NCI-H1092 (cell line): ENCODE measurements at regions not wholly inside any gene's neighbourhood (a gene's known extent, or its start where the extent isn't known, plus 50 kb on each side); places are given as distances from the start of the nearest gene placed in this dataset.
"Not testable (repeated sequence)": the region's sequence is repeated elsewhere in the genome, so short reads cannot be mapped to it uniquely, and the experiment has no call there.

Experiments used
- DNase-seq: peaks from one replicate; lab custom pipeline; 2025; lab: John Stamatoyannopoulos, UW

DNA sequence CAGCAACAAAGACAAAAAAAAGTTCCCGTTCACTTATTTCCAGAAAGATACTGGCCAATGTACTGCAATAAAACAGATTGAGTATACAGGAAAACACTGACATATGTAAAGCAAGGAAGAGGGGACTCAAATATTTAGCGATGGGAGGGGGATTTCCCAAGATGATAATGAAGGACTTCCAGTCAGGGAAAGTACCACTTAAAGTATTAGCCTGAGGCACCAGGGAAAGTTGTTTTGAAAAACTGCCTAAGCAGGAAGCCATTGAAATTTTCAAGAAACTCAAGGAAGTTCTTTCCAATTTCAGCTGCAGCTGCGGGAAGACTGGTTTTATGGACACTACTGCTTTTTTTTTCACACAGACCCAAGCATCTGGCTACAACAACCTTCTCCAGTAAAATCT lies 1007.4 kb upstream of the NOVA1 start:
- DNase-seq = no peak

DNA sequence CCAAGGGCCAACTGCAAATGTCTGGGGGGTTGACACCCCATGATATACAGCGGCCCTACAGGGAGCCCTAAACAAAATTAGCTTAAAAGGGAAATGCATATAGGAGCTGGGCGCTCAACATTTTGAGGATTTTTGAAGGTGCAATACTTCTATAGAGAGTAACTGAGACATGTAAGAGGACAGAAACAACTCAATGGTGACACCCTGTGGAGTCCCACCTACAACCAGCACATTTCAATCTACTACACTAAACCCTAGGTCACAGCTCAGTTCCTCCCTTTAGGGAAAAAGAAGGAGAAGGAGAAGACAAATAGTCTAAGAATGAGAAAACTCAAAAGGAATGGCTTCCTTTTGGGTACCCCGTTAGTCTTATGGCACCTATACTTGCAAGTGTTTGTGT lies 1010.5 kb upstream of the NOVA1 start:
- no peak for DNase-seq

DNA sequence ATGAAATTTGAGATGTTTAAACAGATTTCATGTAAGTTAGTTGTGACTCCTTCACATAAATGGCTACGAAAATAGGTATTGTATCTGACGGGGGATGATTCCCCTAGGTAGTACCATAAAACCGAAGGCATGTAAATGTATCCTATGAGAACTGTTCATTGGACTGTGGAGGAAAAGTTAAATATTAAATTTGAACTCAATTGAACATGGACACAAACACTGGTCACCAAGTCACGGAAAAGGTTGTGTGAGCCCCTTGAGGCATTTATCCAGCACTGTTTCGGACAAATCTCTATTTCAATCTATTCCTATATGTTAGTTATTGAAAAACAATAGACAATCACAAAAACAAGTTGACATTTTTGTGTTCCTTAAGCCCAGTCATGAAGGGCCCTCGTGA lies 1014.3 kb upstream of the NOVA1 start:
- no peak for DNase-seq

DNA sequence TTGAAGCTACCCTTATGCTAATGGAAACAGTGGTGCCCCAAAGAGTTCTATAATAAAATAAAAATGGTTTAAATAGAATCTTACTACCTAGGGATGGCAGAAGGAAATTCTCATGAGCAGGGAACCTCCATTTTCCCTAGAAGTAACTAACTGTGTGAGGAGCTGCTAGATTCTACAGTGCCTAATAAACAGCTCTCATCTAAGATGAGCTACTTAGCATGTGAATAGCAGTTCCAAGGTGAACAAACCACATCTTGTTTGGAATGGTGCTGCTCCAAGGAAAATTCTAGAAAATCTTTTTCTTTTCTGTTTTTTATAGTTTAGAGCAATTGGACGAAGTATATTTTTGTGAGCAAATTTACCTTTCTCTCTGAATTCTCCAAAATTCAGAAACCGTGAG lies 1015.3 kb upstream of the NOVA1 start:
- DNase-seq = no peak

DNA sequence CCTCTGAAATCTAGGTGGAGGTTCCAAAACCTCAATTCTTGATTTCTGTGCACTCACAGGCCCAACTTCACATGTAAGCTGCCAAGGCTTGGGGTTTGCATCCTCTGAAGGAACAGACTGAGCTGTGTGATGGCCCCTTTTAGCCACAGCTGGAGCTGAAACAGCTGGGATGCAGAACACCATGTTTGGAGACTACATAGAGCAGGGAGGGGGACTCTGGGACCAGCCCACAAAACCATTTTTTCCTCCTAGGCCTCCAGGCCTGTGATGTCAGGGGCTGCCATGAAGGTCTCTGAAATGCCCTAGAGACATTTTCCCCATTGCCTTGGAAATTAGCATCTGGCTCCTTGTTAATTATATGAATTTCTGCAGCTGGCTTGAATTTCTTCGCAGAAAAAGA lies 1025.9 kb upstream of the NOVA1 start:
- no peak for DNase-seq

DNA sequence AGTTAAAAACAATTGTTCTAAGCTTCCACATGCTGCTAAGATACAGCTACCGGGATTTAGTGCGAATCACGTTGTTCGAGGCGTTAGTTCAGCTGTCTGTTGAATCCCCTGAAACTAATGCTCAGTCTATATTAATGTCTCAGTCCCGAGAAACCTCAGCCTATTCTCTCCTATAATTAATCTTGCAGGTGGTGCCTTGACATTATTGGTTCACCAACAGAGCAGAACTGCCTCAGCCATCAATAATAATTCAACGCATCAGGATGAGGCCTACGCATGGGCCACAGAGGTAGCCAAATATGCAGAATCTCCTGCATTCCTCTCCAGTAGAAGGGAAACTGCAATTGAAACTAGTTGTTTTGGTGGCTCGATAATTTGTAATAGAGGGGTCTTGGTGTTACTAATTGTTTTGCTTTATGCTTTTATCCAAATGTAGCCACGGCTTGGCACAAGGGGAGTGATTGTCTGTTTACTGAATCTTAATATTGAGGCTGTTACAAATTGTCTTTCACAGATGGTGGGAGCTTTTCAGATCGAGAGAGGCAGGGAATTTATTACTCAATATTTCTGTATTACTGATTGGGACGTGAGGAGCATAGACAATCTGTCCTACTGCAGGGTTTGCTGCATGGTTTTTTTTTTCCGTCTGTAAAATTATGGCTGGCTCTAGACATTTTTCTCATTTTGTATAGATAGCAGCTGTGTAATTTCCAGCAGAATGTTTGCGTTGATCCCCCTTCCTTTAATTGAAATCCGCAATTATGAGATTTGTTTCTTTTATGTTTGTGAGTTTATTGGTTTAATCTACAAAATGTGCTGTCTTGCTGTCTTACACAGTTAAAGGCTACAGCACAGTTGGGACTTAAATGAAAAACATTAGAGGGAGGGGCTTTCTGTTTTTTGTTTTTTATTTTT lies 1036.5 kb upstream of the NOVA1 start:
- no peak for DNase-seq

DNA sequence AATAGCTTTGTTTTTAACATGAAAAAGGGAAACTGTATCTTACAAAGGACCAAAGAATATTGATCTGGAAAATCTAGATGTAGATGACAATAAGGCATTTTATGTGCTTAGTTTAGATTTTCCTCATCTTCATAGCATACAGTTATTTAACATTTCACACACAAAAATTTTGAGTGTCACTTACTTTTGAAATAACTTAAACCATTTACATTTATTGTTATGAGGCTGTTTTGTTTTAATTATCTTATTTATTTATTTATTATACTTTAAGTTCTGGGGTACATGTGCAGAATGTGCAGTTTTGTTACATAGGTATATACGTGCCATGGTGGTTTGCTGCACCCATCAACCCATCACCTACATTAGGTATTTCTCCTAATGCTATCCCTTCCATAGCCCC lies 1042.9 kb upstream of the NOVA1 start:
- not testable (repeated sequence) for DNase-seq

DNA sequence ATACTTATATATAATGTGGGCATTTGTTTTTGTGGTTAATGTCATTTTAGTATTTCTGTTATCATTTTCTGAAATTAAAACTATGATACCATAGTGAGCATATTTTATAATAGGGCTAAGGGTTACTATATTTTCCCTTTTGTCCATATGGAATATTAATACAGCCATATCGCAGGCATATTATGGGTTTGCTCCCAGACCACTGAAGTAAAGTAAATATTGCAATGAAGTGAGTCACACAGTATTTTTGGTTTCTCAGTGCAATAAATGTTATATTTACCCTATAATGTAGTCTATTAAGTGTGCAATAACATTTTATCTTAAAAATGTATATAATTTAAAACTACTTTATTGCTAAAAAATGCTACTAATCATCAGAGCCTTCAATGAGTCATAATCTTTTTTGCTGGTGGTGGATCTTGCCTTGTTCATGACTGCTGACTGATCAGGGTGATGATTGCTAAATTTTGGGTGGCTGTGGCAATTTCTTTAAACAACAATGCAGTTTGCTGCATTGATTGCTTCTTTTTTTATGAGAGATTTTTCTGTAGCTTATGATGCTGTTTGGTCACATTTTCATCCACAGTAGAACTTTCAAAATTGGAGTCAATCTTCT lies 1044.5 kb upstream of the NOVA1 start:
- DNase-seq = no peak

DNA sequence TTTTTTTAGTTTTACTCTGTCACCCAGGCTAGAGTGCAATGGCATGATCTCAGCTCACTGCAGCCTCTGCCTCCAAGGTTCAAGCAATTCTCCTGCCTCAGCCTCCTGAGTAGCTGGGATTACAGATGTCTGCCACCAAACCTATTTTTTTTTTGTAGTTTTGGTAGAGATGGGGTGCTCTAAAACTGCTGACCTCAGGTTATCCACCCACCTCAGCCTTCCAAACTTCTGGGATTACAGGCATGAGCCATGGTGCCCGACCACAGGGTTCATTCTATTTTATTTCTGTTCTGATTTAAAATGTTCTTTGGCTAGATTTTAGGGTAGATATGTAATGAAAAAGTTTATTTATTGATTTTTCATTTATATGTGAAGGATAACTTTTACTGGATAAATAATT lies 1062.8 kb upstream of the NOVA1 start:
- DNase-seq = no peak

DNA sequence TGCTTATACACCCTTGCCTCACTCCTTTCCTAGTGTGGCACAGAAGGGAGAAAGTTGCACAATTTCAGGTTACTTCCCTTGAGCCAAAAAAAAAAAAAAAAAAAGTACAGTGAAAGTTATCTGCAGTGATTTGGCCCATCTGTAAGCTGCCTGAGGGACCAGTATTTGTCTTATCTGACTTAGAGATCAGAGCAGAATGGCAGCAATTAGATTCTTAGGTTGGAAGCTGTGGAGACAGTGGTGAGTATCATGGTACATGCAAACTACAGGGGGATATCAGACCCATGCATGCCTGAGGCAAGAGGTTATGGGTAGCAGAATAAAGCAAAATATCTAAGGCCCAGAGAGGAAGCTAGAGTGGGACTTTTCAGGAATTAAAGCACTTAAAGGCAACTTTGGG lies 1070.7 kb upstream of the NOVA1 start:
- no peak for DNase-seq

DNA sequence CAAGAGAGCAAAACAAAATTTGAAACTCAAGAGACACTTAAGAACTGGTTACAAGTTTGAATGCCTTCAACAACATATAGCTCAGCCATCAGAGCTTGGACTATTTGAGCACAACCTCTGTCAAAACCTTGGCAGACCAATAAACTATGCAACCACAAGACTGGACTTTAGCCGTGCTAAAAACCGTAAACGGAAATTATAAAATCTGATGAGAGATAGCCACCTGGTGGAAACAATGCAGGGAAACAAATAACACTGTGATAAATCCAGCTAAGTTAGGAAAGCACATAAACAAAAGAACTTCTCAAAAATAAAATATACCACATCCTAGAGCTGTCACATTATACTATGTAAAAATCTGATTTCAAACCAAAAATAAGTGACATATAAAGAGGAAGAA lies 1074.2 kb upstream of the NOVA1 start:
- DNase-seq = no peak

DNA sequence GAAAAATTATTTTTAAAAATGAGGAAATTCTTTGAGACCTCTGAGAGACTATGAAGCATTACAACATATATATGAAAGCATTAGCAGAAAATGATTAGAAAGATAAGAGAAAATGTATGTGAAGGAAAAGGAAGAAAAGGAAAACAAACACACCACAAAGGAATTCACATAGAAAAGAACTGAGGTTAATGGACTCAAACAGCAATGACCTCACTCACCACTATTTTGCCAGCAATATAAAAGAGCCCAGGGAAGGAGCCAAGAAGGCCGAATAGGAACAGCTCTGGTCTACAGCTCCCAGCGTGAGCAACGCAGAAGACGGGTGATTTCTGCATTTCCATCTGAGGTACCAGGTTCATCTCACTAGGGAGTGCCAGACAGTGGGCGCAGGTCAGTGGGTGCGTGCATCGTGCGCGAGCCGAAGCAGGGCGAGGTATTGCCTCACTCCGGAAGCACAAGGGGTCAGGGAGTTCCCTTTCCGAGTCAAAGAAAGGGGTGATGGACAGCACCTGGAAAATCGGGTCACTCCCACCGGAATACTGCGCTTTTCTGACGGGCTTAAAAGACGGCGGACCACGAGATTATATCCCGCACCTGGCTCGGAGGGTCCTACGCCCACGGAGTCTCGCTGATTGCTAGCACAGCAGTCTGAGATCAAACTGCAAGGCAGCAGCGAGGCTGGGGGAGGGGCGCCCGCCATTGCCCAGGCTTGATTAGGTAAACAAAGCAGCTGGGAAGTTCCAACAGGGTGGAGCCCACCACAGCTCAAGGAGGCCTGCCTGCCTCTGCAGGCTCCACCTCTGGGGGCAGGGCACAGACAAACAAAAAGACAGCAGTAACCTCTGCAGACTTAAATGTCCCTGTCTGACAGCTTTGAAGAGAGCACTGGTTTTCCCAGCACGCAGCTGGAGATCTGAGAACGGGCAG lies 1075.2 kb upstream of the NOVA1 start:
- DNase-seq = not testable (repeated sequence)

DNA sequence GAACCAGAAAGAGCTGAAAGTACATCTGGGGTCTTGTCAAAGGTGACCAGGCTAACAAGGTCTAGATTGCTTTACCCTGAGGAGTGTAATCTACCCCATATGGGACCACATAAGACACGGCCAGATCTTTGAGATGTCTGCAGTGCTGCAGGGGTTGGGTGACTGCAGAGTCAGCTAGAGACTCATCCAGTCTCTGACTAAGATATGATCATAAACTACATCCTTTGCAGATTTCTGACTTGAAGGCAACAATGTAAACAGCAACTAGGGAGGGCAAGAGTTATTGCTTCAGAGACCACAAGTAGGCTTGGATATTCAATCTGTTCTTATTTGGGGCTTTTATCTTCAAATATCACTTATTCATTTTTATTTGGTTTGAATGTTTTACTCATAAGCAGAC lies 1080.5 kb upstream of the FOXG1 start:
- DNase-seq = no peak

DNA sequence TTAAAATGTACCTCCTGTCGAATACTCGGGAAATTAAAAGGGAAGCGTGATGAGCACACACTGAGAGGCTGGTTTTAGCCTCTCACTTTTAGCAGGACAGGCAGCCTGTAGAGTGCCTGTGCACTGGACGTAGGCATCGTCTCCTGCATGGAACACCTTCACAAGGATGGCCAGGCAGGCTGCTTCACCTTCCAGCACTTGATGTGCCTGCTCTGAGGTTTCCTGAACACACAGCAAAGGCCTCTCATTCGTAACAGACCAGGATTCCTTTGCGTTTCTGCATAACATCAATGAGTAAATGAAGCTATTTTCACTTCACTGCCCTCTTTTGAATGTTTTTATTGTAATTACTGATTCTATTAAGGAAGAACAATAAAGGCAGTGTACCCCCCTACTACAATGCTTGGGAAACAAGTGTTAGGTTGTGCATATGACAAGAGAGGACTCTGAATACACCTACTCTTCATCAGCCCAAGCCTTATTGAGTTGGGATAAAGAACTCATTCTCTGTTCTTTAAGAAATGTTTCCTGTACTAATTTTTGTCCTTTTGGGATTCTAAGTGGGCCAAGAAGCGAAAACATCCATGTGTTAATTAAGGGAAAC lies 1077.6 kb upstream of the FOXG1 start:
- no peak for DNase-seq

DNA sequence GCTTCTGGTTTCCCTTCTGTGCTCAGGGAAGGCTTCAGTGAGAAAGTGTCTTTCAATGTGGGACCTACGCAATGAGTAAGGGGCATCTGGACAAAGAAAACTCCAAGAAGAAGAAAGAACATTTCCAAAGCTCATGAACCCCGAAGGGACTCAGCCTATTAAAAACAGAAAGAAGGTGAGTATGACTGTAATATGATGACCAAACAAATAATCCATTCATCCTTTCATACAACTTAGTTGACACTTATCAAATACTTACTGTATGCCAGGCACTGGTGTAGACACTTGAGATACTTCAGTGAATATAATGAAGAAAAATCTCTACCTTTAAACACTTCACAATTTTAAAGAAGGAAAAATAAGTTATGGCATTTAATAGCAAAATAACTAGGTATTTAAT lies 1054.2 kb upstream of the FOXG1 start:
- no peak for DNase-seq

DNA sequence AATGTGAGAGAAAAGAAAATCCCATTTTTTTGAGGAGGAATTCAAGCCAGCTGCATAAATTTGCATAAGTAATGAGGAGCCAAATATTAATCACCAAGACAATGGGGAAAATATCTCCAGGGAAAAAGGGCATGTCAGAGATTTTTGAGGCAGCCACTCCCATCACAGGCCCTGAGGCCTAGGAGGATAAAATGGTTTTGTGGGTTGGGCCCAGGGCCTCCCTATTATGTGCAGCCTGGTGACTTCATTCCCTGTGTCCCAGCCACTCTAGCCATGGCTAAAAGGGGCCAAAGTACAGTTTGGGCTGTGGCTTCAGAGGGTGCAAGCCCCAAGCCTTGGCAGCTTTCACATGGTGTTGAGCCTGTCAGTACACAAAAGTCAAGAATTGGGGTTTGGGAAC lies 1051.0 kb upstream of the FOXG1 start:
- no peak for DNase-seq

DNA sequence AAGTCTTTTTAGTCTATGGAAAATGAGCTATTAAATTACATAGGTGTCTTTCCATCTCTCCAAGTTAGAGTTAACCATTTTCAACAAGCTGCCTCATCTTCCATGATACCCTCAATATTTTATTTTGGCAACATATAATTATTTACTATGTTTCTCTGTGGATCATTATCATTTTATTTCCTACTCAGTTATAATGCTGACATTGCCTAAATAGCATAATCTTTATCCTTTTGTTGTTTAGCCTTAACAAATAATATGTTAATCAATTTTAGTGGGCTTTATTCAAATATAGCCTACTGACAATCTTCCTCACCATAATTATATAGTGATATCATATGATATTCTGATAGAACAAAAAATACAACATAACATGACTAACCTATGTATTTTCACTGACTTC lies 1044.8 kb upstream of the FOXG1 start:
- DNase-seq = no peak

DNA sequence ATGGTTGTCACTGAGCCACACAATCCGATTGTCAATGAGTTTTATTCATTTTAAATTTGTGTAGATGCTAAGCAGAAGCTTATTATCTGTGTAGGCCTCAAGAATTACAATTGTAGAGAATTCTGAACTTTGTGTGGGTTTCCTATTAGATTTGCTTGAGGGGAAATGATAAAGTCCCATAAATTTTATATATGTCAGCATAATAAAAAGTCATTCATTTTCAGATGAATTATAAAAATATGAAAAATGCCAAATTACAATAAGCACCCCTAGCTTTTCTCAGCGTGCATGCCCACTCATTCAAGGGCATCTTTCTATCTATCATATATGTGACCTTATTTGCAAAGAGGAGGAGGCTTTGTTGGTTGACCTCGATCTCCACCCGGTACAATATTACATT lies 1041.1 kb upstream of the FOXG1 start:
- no peak for DNase-seq

DNA sequence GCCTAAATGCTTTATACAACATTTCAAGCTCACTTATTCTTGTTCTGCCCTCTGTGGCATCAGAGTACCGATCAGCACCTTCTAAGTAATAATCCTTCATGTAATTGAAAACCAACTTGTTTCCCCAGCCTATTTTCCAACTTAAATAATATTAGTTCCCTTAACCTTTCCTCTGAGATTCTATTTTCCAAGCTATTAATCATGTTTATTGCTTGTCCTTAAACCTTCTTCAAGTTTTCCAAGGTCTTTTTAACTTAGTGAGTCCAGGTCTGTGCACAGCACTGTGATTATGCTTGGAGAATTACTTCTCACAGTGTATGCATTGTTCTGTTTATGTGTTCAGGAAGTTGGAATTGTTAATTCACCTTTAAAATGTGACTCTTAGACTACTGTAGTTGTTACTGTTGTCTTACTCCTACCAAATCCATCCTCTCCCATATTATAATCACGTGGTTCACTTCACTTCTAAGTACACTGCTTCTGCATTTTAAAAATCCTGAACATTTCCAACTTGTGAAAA lies 1039.3 kb upstream of the FOXG1 start:
- no peak for DNase-seq

DNA sequence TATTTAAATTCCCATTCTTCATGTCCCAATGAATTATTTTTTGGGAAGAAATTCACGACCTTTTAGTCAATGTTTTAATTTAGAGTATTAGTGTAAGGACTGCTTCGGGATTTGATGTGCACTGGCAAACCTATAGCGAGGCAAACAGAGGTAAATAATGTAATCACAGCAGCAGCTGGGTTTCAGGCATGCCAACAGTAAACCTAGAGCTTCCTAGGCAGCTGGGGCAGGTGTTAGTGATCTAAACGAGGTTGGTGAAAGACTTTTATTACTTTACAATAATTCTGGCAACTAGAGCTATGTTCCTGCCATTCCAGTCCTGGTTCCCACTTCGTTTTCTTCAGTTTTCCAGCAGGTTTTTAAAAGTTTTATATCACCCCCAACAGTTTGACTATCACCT lies 1036.4 kb upstream of the FOXG1 start:
- DNase-seq = no peak

DNA sequence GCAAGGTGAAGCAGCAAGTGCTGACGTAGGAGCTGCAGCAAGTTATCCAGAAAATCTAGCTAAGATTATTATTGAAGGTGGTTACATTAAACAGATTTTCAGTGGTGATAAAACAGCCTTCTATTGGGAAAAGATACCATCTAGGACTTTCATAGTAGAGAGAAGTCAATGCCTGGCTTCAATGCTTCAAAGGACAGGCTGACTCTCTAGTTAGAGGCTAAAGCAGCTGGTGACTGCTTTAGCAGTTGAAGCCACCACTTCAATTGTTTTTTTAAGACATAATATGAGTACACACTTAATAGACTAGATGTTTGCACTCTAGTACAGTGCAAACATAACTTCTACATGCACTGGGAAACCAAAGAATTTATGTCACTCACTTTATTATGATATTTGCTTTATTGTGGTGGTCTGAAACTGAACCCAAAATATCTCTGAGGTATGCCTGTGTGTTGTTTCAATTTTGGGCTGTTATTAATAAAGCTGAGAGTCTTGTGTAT lies 1026.9 kb upstream of the FOXG1 start:
- peak; percentile 13 for DNase-seq

DNA sequence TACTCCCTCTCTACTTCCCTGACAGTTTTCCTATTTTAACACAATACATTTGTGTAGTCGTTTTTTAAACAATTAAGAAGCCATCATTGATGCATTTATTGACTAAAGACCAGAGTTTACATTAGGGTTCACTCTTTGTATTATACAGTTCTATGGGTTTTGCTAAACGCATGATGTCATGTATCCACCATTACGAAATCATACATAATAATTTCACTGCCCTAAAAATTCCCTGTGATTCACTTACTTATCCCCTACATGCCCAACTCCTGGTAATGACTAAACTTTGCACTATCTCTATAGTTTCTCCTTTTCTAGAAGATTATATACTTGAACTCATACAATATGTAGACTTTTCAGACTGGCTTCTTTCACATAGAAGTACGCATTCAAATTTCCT lies 1016.5 kb upstream of the FOXG1 start:
- no peak for DNase-seq
